ENCODE measurements at regions not wholly inside any gene's neighbourhood (a gene's known extent, or its start where the extent isn't known, plus 50 kb on each side); places are given as distances from the start of the nearest gene placed in this dataset.

- TF ChIP-seq EZH2phosphoT487 (IDR thresholded peaks at IDR 0.05; ENCODE audit: unreplicated experiment) (no peak), POLR2AphosphoS5 (IDR thresholded peaks at IDR 0.05; ENCODE audit: low read depth) (no peak), CTCF (conservative IDR thresholded peaks at IDR 0.05; ENCODE audit: low read depth in 2 of 2) (no peak), STAT1 (IDR thresholded peaks at IDR 0.05; ENCODE audit: unreplicated experiment) (no peak), NANOG (IDR thresholded peaks at IDR 0.05; ENCODE audit: borderline replicate concordance) (no peak), EZH2 (IDR thresholded peaks at IDR 0.05; ENCODE audit: low read depth, unreplicated experiment) (no peak), REST (IDR thresholded peaks at IDR 0.05; ENCODE audit: unreplicated experiment) (no peak), CREB1 (CRISPR knock-in tag; IDR thresholded peaks at IDR 0.05; ENCODE audit: low read depth) (no peak)
- TF ChIP-seq, protein P1, sequence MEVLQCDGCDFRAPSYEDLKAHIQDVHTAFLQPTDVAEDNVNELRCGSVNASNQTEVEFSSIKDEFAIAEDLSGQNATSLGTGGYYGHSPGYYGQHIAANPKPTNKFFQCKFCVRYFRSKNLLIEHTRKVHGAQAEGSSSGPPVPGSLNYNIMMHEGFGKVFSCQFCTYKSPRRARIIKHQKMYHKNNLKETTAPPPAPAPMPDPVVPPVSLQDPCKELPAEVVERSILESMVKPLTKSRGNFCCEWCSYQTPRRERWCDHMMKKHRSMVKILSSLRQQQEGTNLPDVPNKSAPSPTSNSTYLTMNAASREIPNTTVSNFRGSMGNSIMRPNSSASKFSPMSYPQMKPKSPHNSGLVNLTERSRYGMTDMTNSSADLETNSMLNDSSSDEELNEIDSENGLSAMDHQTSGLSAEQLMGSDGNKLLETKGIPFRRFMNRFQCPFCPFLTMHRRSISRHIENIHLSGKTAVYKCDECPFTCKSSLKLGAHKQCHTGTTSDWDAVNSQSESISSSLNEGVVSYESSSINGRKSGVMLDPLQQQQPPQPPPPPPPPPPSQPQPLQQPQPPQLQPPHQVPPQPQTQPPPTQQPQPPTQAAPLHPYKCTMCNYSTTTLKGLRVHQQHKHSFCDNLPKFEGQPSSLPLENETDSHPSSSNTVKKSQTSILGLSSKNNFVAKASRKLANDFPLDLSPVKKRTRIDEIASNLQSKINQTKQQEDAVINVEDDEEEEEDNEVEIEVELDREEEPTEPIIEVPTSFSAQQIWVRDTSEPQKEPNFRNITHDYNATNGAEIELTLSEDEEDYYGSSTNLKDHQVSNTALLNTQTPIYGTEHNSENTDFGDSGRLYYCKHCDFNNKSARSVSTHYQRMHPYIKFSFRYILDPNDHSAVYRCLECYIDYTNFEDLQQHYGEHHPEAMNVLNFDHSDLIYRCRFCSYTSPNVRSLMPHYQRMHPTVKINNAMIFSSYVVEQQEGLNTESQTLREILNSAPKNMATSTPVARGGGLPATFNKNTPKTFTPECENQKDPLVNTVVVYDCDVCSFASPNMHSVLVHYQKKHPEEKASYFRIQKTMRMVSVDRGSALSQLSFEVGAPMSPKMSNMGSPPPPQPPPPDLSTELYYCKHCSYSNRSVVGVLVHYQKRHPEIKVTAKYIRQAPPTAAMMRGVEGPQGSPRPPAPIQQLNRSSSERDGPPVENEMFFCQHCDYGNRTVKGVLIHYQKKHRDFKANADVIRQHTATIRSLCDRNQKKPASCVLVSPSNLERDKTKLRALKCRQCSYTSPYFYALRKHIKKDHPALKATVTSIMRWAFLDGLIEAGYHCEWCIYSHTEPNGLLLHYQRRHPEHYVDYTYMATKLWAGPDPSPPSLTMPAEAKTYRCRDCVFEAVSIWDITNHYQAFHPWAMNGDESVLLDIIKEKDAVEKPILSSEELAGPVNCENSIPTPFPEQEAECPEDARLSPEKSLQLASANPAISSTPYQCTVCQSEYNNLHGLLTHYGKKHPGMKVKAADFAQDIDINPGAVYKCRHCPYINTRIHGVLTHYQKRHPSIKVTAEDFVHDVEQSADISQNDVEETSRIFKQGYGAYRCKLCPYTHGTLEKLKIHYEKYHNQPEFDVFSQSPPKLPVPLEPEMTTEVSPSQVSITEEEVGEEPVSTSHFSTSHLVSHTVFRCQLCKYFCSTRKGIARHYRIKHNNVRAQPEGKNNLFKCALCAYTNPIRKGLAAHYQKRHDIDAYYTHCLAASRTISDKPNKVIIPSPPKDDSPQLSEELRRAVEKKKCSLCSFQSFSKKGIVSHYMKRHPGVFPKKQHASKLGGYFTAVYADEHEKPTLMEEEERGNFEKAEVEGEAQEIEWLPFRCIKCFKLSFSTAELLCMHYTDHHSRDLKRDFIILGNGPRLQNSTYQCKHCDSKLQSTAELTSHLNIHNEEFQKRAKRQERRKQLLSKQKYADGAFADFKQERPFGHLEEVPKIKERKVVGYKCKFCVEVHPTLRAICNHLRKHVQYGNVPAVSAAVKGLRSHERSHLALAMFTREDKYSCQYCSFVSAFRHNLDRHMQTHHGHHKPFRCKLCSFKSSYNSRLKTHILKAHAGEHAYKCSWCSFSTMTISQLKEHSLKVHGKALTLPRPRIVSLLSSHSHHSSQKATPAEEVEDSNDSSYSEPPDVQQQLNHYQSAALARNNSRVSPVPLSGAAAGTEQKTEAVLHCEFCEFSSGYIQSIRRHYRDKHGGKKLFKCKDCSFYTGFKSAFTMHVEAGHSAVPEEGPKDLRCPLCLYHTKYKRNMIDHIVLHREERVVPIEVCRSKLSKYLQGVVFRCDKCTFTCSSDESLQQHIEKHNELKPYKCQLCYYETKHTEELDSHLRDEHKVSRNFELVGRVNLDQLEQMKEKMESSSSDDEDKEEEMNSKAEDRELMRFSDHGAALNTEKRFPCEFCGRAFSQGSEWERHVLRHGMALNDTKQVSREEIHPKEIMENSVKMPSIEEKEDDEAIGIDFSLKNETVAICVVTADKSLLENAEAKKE (CRISPR knock-in tag; IDR thresholded peaks at IDR 0.05): no peak
Observed at GRCh38 chr15:94592495-94592894, 361.1 kb downstream of the MCTP2 start.
